ENCODE measurements at regions not wholly inside any gene's neighbourhood (a gene's known extent, or its start where the extent isn't known, plus 50 kb on each side); places are given as distances from the start of the nearest gene placed in this dataset.

- DNase-seq (ENCODE audit: low spot score) = no peak
These were observed 110.6 kb downstream of the DIO2 start for GRCh38 chr14:80100681-80101080.

GRCh38 chr14:80095623-80096022, 115.7 kb downstream of the DIO2 start:
- Histone ChIP-seq H3K27ac (no peak overlapping the region), H3K4me3 (no peak overlapping the region)
- no peak for TF ChIP-seq CTCF (IDR thresholded peaks at IDR 0.05)
- no peak for DNase-seq (ENCODE audit: low spot score)

More at GRCh38 chr14:80100681-80101080, 110.6 kb downstream of the DIO2 start:
- no peak for TF ChIP-seq CTCF (IDR thresholded peaks at IDR 0.05)
- Histone ChIP-seq H3K4me3 (no peak overlapping the region), H3K27ac (no peak overlapping the region)

DNA sequence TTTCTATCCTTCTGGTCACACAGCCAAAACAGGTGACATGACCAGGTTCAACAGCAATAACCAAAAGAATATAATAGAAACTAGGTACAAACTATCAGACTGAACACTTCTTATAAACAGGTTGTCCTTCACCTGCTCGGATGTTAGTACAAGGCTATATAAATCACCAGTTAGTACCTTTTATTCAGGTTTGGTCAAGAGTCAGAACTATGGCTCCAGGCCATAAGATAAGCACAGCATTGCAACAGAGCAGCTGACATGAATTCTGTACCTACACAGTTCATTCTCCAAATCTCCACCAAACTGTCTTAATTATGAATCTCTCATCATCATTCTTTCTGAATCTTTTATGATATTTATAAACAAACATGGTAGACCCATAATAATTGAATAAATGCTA, 123.9 kb downstream of the DIO2 start:
- TF ChIP-seq CTCF (IDR thresholded peaks at IDR 0.05) = no peak
- Histone ChIP-seq H3K4me3 (no peak overlapping the region), H3K27ac (no peak overlapping the region)
- no peak for DNase-seq (ENCODE audit: low spot score)

GRCh38 chr14:80084196-80084595, 127.1 kb downstream of the DIO2 start:
- TF ChIP-seq CTCF (IDR thresholded peaks at IDR 0.05) = no peak
- H3K27ac ChIP-seq = no peak overlapping the region
- no peak overlapping the region for H3K4me3 ChIP-seq
- DNase-seq (ENCODE audit: low spot score) = no peak

GRCh38 chr14:80080601-80081000, 130.7 kb downstream of the DIO2 start:
- no peak overlapping the region for H3K4me3 ChIP-seq
- no peak for DNase-seq (ENCODE audit: low spot score)
- no peak for TF ChIP-seq CTCF (IDR thresholded peaks at IDR 0.05)
- H3K27ac ChIP-seq = no peak overlapping the region

DNA sequence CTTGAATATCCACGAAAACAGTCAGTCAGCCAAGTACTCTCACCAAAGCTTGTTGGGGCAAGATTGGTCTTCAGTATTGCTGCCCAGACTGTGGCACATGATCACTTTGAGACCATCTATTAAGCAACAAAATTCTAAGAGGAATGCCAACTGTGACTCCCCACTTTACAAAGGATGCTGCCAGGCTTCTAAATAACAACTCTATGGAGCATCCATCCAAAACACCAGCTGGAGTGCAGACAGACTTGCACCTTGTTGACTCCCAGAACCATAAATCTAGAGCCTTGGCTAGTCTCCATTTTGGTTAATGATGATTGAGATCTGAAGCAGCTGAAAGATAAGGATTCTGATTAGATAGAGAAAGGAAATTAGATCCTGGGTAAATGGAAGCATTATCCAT, 132.8 kb downstream of the DIO2 start:
- DNase-seq (ENCODE audit: low spot score) = no peak
- H3K27ac ChIP-seq = no peak overlapping the region
- no peak overlapping the region for H3K4me3 ChIP-seq
- TF ChIP-seq CTCF (IDR thresholded peaks at IDR 0.05) = no peak

GRCh38 chr14:80077262-80077661, 134.0 kb downstream of the DIO2 start:
- no peak overlapping the region for H3K4me3 ChIP-seq
- H3K27ac ChIP-seq = no peak overlapping the region
- DNase-seq (ENCODE audit: low spot score) = no peak
- TF ChIP-seq CTCF (IDR thresholded peaks at IDR 0.05) = no peak

Measured in coronary artery (tissue), 2 donors.